ENCODE measurements at regions not wholly inside any gene's neighbourhood (a gene's known extent, or its start where the extent isn't known, plus 50 kb on each side); places are given as distances from the start of the nearest gene placed in this dataset.

- TF ChIP-seq OSR2 (tag by site-specific recombination; IDR thresholded peaks at IDR 0.05) = no peak
- no peak for TF ChIP-seq YY1 (tag by site-specific recombination; IDR thresholded peaks at IDR 0.05)
- no peak for TF ChIP-seq ZBTB48 (tag by site-specific recombination; IDR thresholded peaks at IDR 0.05)
- TF ChIP-seq ZNF223 (tag by site-specific recombination; IDR thresholded peaks at IDR 0.05) = no peak
- no peak for TF ChIP-seq CTCF (tag by site-specific recombination; IDR thresholded peaks at IDR 0.05)
- no peak for TF ChIP-seq ZNF274 (IDR thresholded peaks at IDR 0.05; ENCODE audit: low read length)
- no peak for TF ChIP-seq ZNF274 (tag by site-specific recombination; IDR thresholded peaks at IDR 0.05; ENCODE audit: borderline replicate concordance)
- no peak for TF ChIP-seq ZNF335 (tag by site-specific recombination; conservative IDR thresholded peaks at IDR 0.05)
- no peak for TF ChIP-seq ZNF37A (tag by site-specific recombination; IDR thresholded peaks at IDR 0.05)
- TF ChIP-seq ZNF138 (tag by site-specific recombination; IDR thresholded peaks at IDR 0.05; ENCODE audit: borderline replicate concordance) = no peak
Observed at GRCh38 chr5:50967009-50967562, 300.6 kb downstream of the PARP8 start.
